AG09309 (cell line): ENCODE measurements at regions not wholly inside any gene's neighbourhood (a gene's known extent, or its start where the extent isn't known, plus 50 kb on each side); places are given as distances from the start of the nearest gene placed in this dataset.

Experiments used
- DNase-seq: peaks from one replicate; pipeline ENCODE4 v3.0.0-alpha.2; 2010; ENCODE audit warnings: low read depth
- H3K4me3 ChIP-seq: 2 replicates; pipeline ENCODE4 v1.5.1; 2011; ENCODE audit warnings: mild to moderate bottlenecking, low read depth, low read length, moderate library complexity; ENCODE audit not compliant: control insufficient read depth
- CTCF ChIP-seq: IDR thresholded peaks from 2 replicates; pipeline ENCODE4 v1.5.1; 2011; ENCODE audit warnings: mild to moderate bottlenecking, low read depth, low read length, inconsistent platforms; ENCODE audit not compliant: insufficient read depth, control insufficient read depth; ENCODE audit errors: missing control alignments

- no peak overlapping the region for H3K4me3 ChIP-seq
- no peak for DNase-seq
- TF ChIP-seq CTCF, result no peak
Measured at GRCh38 chr4:54359919-54360650, 131.0 kb downstream of the PDGFRA start.

GRCh38 chr4:54363037-54363436 is 133.9 kb downstream of the PDGFRA start:
- H3K4me3 ChIP-seq, result no peak overlapping the region
- TF ChIP-seq CTCF, result no peak
- DNase-seq, result no peak

- DNase-seq, result no peak
- H3K4me3 ChIP-seq, result no peak overlapping the region
- no peak for TF ChIP-seq CTCF
Measured at GRCh38 chr4:54365691-54366090, 136.6 kb downstream of the PDGFRA start.

- H3K4me3 ChIP-seq, result no peak overlapping the region
- no peak for DNase-seq
Measured at GRCh38 chr4:54367059-54367458, 138.0 kb downstream of the PDGFRA start.

GRCh38 chr4:54368281-54369265 is 139.5 kb downstream of the PDGFRA start:
- DNase-seq, result no peak
- TF ChIP-seq CTCF, result no peak
- H3K4me3 ChIP-seq, result no peak overlapping the region

More at GRCh38 chr4:54367059-54367458, 138.0 kb downstream of the PDGFRA start:
- TF ChIP-seq CTCF, result no peak

- TF ChIP-seq CTCF, result no peak
Measured at GRCh38 chr4:54371173-54371572, 142.1 kb downstream of the PDGFRA start.

More at GRCh38 chr4:54371173-54371572, 142.1 kb downstream of the PDGFRA start:
- no peak overlapping the region for H3K4me3 ChIP-seq
- no peak for DNase-seq
